ENCODE measurements at regions not wholly inside any gene's neighbourhood (a gene's known extent, or its start where the extent isn't known, plus 50 kb on each side); places are given as distances from the start of the nearest gene placed in this dataset.

- no peak for DNase-seq (ENCODE audit: low read depth)
- TF ChIP-seq CTCF (IDR thresholded peaks at IDR 0.05; ENCODE audit: low read length, missing control alignments) = no peak
Observed at GRCh38 chr1:29806646-29807319, 570.5 kb downstream of the PTPRU start.

GRCh38 chr1:29805896-29806160 lies 569.5 kb downstream of the PTPRU start:
- no peak overlapping the region for H3K4me3 ChIP-seq (replicated peaks; ENCODE audit: low read depth, low read length)
- TF ChIP-seq CTCF (IDR thresholded peaks at IDR 0.05; ENCODE audit: low read length, missing control alignments) = no peak
- DNase-seq (ENCODE audit: low read depth) = no peak

More at GRCh38 chr1:29806646-29807319, 570.5 kb downstream of the PTPRU start:
- H3K4me3 ChIP-seq (replicated peaks; ENCODE audit: low read depth, low read length) = no peak overlapping the region

GRCh38 chr1:29805122-29805895 lies 569.0 kb downstream of the PTPRU start:
- no peak for DNase-seq (ENCODE audit: low read depth)
- no peak for TF ChIP-seq CTCF (IDR thresholded peaks at IDR 0.05; ENCODE audit: low read length, missing control alignments)
- no peak overlapping the region for H3K4me3 ChIP-seq (replicated peaks; ENCODE audit: low read depth, low read length)

- no peak overlapping the region for H3K4me3 ChIP-seq (replicated peaks; ENCODE audit: low read depth, low read length)
- TF ChIP-seq CTCF (IDR thresholded peaks at IDR 0.05; ENCODE audit: low read length, missing control alignments) = no peak
- no peak for DNase-seq (ENCODE audit: low read depth)
Observed at GRCh38 chr1:29804181-29804899, 568.0 kb downstream of the PTPRU start.

- no peak for TF ChIP-seq CTCF (IDR thresholded peaks at IDR 0.05; ENCODE audit: low read length, missing control alignments)
- no peak for DNase-seq (ENCODE audit: low read depth)
Observed at GRCh38 chr1:29803486-29803885, 567.2 kb downstream of the PTPRU start.

GRCh38 chr1:29802181-29803068 lies 566.1 kb downstream of the PTPRU start:
- no peak for TF ChIP-seq CTCF (IDR thresholded peaks at IDR 0.05; ENCODE audit: low read length, missing control alignments)
- no peak for DNase-seq (ENCODE audit: low read depth)
- no peak overlapping the region for H3K4me3 ChIP-seq (replicated peaks; ENCODE audit: low read depth, low read length)

More at GRCh38 chr1:29803486-29803885, 567.2 kb downstream of the PTPRU start:
- H3K4me3 ChIP-seq (replicated peaks; ENCODE audit: low read depth, low read length) = no peak overlapping the region

All from fibroblast of pulmonary artery (primary cell).